ENCODE measurements at regions not wholly inside any gene's neighbourhood (a gene's known extent, or its start where the extent isn't known, plus 50 kb on each side); places are given as distances from the start of the nearest gene placed in this dataset.

DNA sequence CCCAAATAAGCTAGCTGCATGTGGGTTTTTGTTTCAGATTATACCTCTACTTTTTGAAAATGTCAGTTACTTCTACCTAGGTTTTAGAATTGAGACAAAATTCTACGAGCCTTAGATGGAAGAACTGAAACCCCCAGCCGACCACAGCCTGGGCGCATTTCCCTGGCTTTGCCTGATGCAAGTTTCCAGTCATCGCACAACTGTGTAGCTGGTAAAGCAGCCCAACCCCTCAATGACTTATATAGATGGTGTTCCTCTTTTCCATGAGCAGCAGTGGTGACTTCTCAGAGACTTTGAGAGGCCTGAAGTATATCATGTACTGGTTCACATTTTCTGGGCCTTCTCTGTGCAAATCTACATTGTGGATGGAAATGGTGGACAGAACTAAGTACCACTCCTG, 515.4 kb upstream of the RAB6C start:
- Histone ChIP-seq H3K9me2 (ENCODE audit: insufficient read depth) (no peaks in the 10 kb centered on the region), H3K27me3 (ENCODE audit: insufficient read depth, low read depth) (peaks cover 39% of the 10 kb centered on the region), H3F3A (ENCODE audit: insufficient read depth, low read depth) (no peaks in the 10 kb centered on the region), H3K4me2 (no peak overlapping the region), H4K20me1 (ENCODE audit: insufficient read depth) (no peaks in the 10 kb centered on the region), H3K4me3 (no peak overlapping the region), H3K27ac (no peak overlapping the region), H2AFZ (no peak overlapping the region), H3K4me1 (replicated peaks; ENCODE audit: insufficient read depth) (no peaks in the 10 kb centered on the region), H3K9me3 (ENCODE audit: insufficient read depth, low read depth) (no peaks in the 10 kb centered on the region), H3K79me2 (ENCODE audit: low read depth) (no peaks in the 10 kb centered on the region), H3K36me3 (ENCODE audit: low read depth) (no peaks in the 10 kb centered on the region)
- intact Hi-C loops (cut with micrococcal nuclease; ENCODE audit: unreplicated experiment) = no loop called here
- TF ChIP-seq, protein P1, sequence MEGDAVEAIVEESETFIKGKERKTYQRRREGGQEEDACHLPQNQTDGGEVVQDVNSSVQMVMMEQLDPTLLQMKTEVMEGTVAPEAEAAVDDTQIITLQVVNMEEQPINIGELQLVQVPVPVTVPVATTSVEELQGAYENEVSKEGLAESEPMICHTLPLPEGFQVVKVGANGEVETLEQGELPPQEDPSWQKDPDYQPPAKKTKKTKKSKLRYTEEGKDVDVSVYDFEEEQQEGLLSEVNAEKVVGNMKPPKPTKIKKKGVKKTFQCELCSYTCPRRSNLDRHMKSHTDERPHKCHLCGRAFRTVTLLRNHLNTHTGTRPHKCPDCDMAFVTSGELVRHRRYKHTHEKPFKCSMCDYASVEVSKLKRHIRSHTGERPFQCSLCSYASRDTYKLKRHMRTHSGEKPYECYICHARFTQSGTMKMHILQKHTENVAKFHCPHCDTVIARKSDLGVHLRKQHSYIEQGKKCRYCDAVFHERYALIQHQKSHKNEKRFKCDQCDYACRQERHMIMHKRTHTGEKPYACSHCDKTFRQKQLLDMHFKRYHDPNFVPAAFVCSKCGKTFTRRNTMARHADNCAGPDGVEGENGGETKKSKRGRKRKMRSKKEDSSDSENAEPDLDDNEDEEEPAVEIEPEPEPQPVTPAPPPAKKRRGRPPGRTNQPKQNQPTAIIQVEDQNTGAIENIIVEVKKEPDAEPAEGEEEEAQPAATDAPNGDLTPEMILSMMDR (conservative IDR thresholded peaks at IDR 0.05) = no peak
- no peak for TF ChIP-seq EZH2 (IDR thresholded peaks at IDR 0.05; ENCODE audit: low read depth)
- CTCF ChIA-PET = no interaction called here
- no TSS peak for BruUV-seq (replicated peaks)
- POLR2A ChIA-PET (ENCODE audit: unreplicated experiment) = no interaction called here
- no peak for DNase-seq

DNA sequence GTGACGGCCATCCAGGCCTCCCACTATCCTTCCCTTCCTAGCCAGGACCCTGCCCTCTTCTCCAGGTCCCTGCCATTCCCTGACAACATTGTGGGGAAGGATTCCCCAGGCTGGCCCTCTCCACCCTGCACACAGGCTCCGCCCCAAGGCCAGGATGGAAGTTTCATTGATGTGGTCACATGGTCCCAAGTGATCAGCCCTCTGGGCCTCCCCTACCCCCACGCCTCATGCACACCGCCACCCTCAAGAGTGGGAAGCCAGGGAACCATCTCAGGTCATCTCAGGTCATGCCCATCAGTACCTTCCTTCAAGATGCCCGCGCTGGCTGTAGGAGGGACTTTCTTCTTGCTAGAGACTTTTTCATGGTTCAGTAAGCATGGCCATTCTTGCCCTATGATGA, 514.8 kb upstream of the RAB6C start:
- POLR2A ChIA-PET (ENCODE audit: unreplicated experiment) = no interaction called here
- Histone ChIP-seq H3K4me1 (replicated peaks; ENCODE audit: insufficient read depth) (no peaks in the 10 kb centered on the region), H3K4me2 (no peak overlapping the region), H3K36me3 (ENCODE audit: low read depth) (no peaks in the 10 kb centered on the region), H3K9me3 (ENCODE audit: insufficient read depth, low read depth) (no peaks in the 10 kb centered on the region), H3K4me3 (no peak overlapping the region), H3F3A (ENCODE audit: insufficient read depth, low read depth) (no peaks in the 10 kb centered on the region), H3K27me3 (ENCODE audit: insufficient read depth, low read depth) (peaks cover 33% of the 10 kb centered on the region), H2AFZ (no peak overlapping the region), H3K27ac (no peak overlapping the region), H3K79me2 (ENCODE audit: low read depth) (no peaks in the 10 kb centered on the region), H3K9me2 (ENCODE audit: insufficient read depth) (no peaks in the 10 kb centered on the region), H4K20me1 (ENCODE audit: insufficient read depth) (no peaks in the 10 kb centered on the region)
- TF ChIP-seq EZH2 (IDR thresholded peaks at IDR 0.05; ENCODE audit: low read depth) = no peak
- TF ChIP-seq, protein P1 (conservative IDR thresholded peaks at IDR 0.05) = no peak
- CTCF ChIA-PET = no interaction called here
- intact Hi-C loops (cut with micrococcal nuclease; ENCODE audit: unreplicated experiment) = no loop called here
- BruUV-seq (replicated peaks) = no TSS peak
- no peak for DNase-seq

DNA sequence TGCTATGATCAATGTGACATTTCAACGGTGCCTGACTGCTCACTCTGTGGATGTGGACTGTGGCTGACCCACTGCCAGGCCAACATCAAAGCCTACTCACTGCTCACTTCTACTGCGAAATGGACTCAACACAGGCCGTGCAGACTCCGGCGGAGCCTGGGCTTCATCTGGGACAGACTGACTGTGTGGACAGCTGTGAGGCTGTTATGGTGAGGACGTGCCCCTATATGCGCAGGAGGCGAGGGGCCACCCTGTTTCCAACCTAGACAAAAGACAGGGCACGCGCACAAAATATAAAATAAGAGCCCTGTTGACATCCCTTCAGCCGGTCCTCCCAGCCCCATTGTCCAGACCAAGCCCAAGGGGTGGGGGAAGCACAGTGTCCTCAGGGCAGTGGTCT, 514.4 kb upstream of the RAB6C start:
- BruUV-seq (replicated peaks) = no TSS peak
- H3K4me1 ChIP-seq (replicated peaks; ENCODE audit: insufficient read depth) = no peaks in the 10 kb centered on the region
- H3K9me2 ChIP-seq (ENCODE audit: insufficient read depth) = no peaks in the 10 kb centered on the region
- H3K27ac ChIP-seq = no peak overlapping the region
- no peak overlapping the region for H2AFZ ChIP-seq
- no peak overlapping the region for H3K4me3 ChIP-seq
- ChIA-PET CTCF (no interaction called here), POLR2A (ENCODE audit: unreplicated experiment) (no interaction called here)
- no peaks in the 10 kb centered on the region for H4K20me1 ChIP-seq (ENCODE audit: insufficient read depth)
- no peak overlapping the region for H3K4me2 ChIP-seq
- H3K79me2 ChIP-seq (ENCODE audit: low read depth) = no peaks in the 10 kb centered on the region
- DNase-seq = no peak
- H3F3A ChIP-seq (ENCODE audit: insufficient read depth, low read depth) = no peaks in the 10 kb centered on the region
- H3K36me3 ChIP-seq (ENCODE audit: low read depth) = no peaks in the 10 kb centered on the region
- TF ChIP-seq EZH2 (IDR thresholded peaks at IDR 0.05; ENCODE audit: low read depth) = no peak
- TF ChIP-seq, protein P1 (conservative IDR thresholded peaks at IDR 0.05) = no peak
- peaks cover 28% of the 10 kb centered on the region for H3K27me3 ChIP-seq (ENCODE audit: insufficient read depth, low read depth)
- intact Hi-C loops (cut with micrococcal nuclease; ENCODE audit: unreplicated experiment) = no loop called here
- no peaks in the 10 kb centered on the region for H3K9me3 ChIP-seq (ENCODE audit: insufficient read depth, low read depth)
